K562 (cell line): ENCODE measurements at regions not wholly inside any gene's neighbourhood (a gene's known extent, or its start where the extent isn't known, plus 50 kb on each side); places are given as distances from the start of the nearest gene placed in this dataset.

ENCODE experiments used
- ATAC-seq: fragments of 200-7000 bp; cut with Tn5 transposase; 3 replicates; pipeline ENCODE4 v1.9.1; 2020; ENCODE audit warnings: moderate library complexity
- BruUV-seq: library from RNA; stranded (reverse); fragments of 400-500 nt; replicated peaks from 2 replicates; lab custom pipeline; 2021; lab: Mats Ljungman, UMichigan
- CTCF ChIA-PET: fragments of 300-600 bp; formaldehyde crosslinking; extraction: SDS; loops from one replicate; lab custom pipeline; 2021; ENCODE audit warnings: low intra/inter-chr PET ratio; lab: Yijun Ruan, JAX
- POLR2A ChIA-PET: fragments of 300-600, 350-650 bp; sonication (Branson Sonifier 250); formaldehyde crosslinking; extraction: SDS; loops from one replicate; lab custom pipeline; 2021; ENCODE audit warnings: antibody characterized with exemption, inconsistent platforms; lab: Yijun Ruan, JAX
- DNase-seq, 4 experiments: peaks; one replicate each; pipeline versions ENCODE4 v3.0.0 to v3.0.0-alpha.2; 2011 to 2018; ENCODE audit warnings: low spot score in 3 of 4, mixed read lengths in 3 of 4; ENCODE audit errors: extremely low read depth in 1 of 4
- FAIRE-seq: peaks from 2 replicates; lab custom pipeline; 2011; peaks lifted over from hg19 to GRCh38; lab: Jason Lieb, UNC
- H2AFZ ChIP-seq: 2 replicates; pipeline ENCODE4 v1.6.0; 2011; ENCODE audit warnings: low read depth, low read length, control low read depth, inconsistent platforms
- H3K27ac ChIP-seq: fragments of 200-600 bp; 3 replicates; pipeline ENCODE4 v1.8.0; 2011; ENCODE audit warnings: low read depth, mild to moderate bottlenecking, control low read depth, inconsistent platforms, low read length, moderate library complexity, mixed read lengths; ENCODE audit errors: extremely low read depth
- H3K27me3 ChIP-seq, 2 experiments: fragments of 300-600 bp in 1 of 2; 2 replicates in 1 of 2; 3 replicates in 1 of 2; pipeline versions ENCODE4 v1.6.0 to v1.8.0; 2011; ENCODE audit warnings: inconsistent platforms in 2 of 2, low read length in 2 of 2, mild to moderate bottlenecking in 1 of 2, mixed read lengths in 1 of 2, moderate library complexity in 1 of 2; ENCODE audit not compliant: control insufficient read depth in 2 of 2, insufficient read depth in 2 of 2
- H3K36me3 ChIP-seq: fragments of 300-600 bp; 3 replicates; pipeline ENCODE4 v1.8.0; 2011; ENCODE audit warnings: mild to moderate bottlenecking, low read length, inconsistent platforms; ENCODE audit not compliant: control insufficient read depth, insufficient read depth
- H3K4me1 ChIP-seq, 2 experiments: fragments of 200-600 bp in 1 of 2; replicated peaks in 1 of 2; 2 replicates in 1 of 2; 3 replicates in 1 of 2; pipeline versions ENCODE4 v1.5.1 to v1.8.0; 2011; ENCODE audit warnings: inconsistent platforms in 2 of 2, low read length in 2 of 2, mild to moderate bottlenecking in 1 of 2, mixed read lengths in 1 of 2, moderate library complexity in 1 of 2; ENCODE audit not compliant: control insufficient read depth in 2 of 2, insufficient read depth in 2 of 2
- H3K4me2 ChIP-seq: 2 replicates; pipeline ENCODE4 v1.6.1; 2011; ENCODE audit warnings: low read length, control low read depth, inconsistent platforms, mixed read lengths; ENCODE audit not compliant: insufficient read depth
- H3K4me3 ChIP-seq: fragments of 200-600 bp; sonication (generic), shearing (Covaris generic); 2 replicates; pipeline ENCODE4 v1.5.1; 2016; ENCODE audit warnings: control low read depth, inconsistent platforms
- H3K79me2 ChIP-seq: fragments of 200-600 bp; 3 replicates; pipeline ENCODE4 v1.8.0; 2011; ENCODE audit warnings: low read length, inconsistent platforms; ENCODE audit not compliant: control insufficient read depth, insufficient read depth
- H3K9ac ChIP-seq, 2 experiments: 2 replicates each; pipeline versions ENCODE4 v1.6.0 to v1.6.1; 2011; ENCODE audit warnings: low read depth in 2 of 2, low read length in 2 of 2, control low read depth in 1 of 2, inconsistent platforms in 1 of 2, mild to moderate bottlenecking in 1 of 2, mixed read lengths in 1 of 2; ENCODE audit not compliant: insufficient read depth in 1 of 2
- H3K9me1 ChIP-seq: one replicate; pipeline ENCODE4 v1.6.0; 2011; ENCODE audit warnings: inconsistent platforms, mild to moderate bottlenecking, low read length, moderate library complexity; ENCODE audit not compliant: control insufficient read depth, insufficient read depth
- H3K9me3 ChIP-seq: replicated peaks from 2 replicates; pipeline ENCODE4 v1.5.1; 2011; ENCODE audit warnings: low read depth, low read length, inconsistent platforms; ENCODE audit not compliant: control insufficient read depth, insufficient read depth
- H4K20me1 ChIP-seq: replicated peaks from 2 replicates; pipeline ENCODE4 v1.6.1; 2011; ENCODE audit warnings: low read length, inconsistent platforms, mixed read lengths; ENCODE audit not compliant: control insufficient read depth, insufficient read depth
- LARP7 ChIP-seq: fragments of 450-650 bp; IDR thresholded peaks from 2 replicates; pipeline ENCODE4 v1.6.1; 2016
- MAZ ChIP-seq, 2 experiments: fragments of 450-650 bp in 1 of 2; sonication (generic) in 1 of 2; formaldehyde crosslinking; IDR thresholded peaks in 1 of 2; conservative IDR thresholded peaks in 1 of 2; 2 replicates each; pipeline versions ENCODE4 v1.4.0 to v1.5.0; 2020; ENCODE audit warnings: mild to moderate bottlenecking in 1 of 2, missing genetic modification reagents in 1 of 2
- MYC ChIP-seq, 2 experiments: fragments of 250-450 bp in 1 of 2; sonication (Bioruptor Pico) in 1 of 2; IDR thresholded peaks; 2 replicates each; pipeline versions ENCODE4 v1.5.1 to v1.6.1; 2012 to 2021; ENCODE audit warnings: low read depth in 2 of 2, borderline replicate concordance in 1 of 2, improper control_type of control experiment in 1 of 2, low read length in 1 of 2, mild to moderate bottlenecking in 1 of 2, moderate library complexity in 1 of 2
- TEAD1 ChIP-seq, 2 experiments: fragments of 450-650 bp in 1 of 2; sonication (generic) in 1 of 2; formaldehyde crosslinking; IDR thresholded peaks; 2 replicates each; pipeline versions ENCODE4 v1.4.0 to v1.8.0; 2020 to 2022; ENCODE audit warnings: mild to moderate bottlenecking in 2 of 2, missing genetic modification reagents in 1 of 2
- ZNF263 ChIP-seq: sonication (generic); formaldehyde crosslinking; IDR thresholded peaks from 2 replicates; pipeline ENCODE4 v1.8.0; 2022; ENCODE audit warnings: mild to moderate bottlenecking, missing genetic modification reagents, borderline replicate concordance
- WGBS: fragments of 100-300 bp; shearing (Covaris generic); methylation state at CpG from one replicate; pipeline ENCODE4 v1.1.6; 2016; ENCODE audit warnings: low coverage, mixed read lengths; ENCODE audit not compliant: insufficient coverage; ENCODE audit errors: missing lambda C conversion rate; 5-methylcytosine and 5-hydroxymethylcytosine counted together
- in situ Hi-C: fragments of 300-500 bp; cut with MboI; formaldehyde crosslinking; loops from 4 replicates; pipeline ENCODE4 v1.15.0; 2018; ENCODE audit warnings: inconsistent platforms, mixed read lengths
- intact Hi-C: fragments of 100-400 bp; cut with micrococcal nuclease; formaldehyde crosslinking; loops from 2 replicates; pipeline ENCODE4 v1.14.2; 2022

- peaks cover 3 to 9% of the 10 kb centered on the region in 2 experiments; a peak in 2 of 5 replicates for H3K27me3 ChIP-seq
- POLR2A ChIA-PET: no interaction called here
- intact Hi-C loops (no loop called here), in situ Hi-C loops (no loop called here)
- H3K9me1 ChIP-seq: no peaks in the 10 kb centered on the region
- no peak overlapping the region for H3K4me2 ChIP-seq
- FAIRE-seq: no peak
- DNase-seq: no peak
- no peak overlapping the region for H3K27ac ChIP-seq
- no peaks in the 10 kb centered on the region for H3K79me2 ChIP-seq
- H4K20me1 ChIP-seq: no peaks in the 10 kb centered on the region
- no peak overlapping the region for H2AFZ ChIP-seq
- peaks cover 3 to 9% of the 10 kb centered on the region in 2 experiments; a peak in 3 of 5 replicates for H3K4me1 ChIP-seq
- H3K9me3 ChIP-seq: no peaks in the 10 kb centered on the region
- BruUV-seq: no TSS peak
- no peaks in the 10 kb centered on the region for H3K36me3 ChIP-seq
- H3K9ac ChIP-seq: no peak overlapping the region
- no peak overlapping the region for H3K4me3 ChIP-seq
- 9% methylated on average over 7 of the region's 7 CpGs for WGBS
- TF ChIP-seq ZNF263 (CRISPR knock-in tag) (no peak), MYC (IDR thresholded peaks at IDR 0.05; ENCODE audit: low read depth, low read length) (no peak), MYC (CRISPR knock-in tag; IDR thresholded peaks at IDR 0.05; ENCODE audit: borderline replicate concordance, low read depth) (no peak), LARP7 (no peak), TEAD1 (CRISPR knock-in tag; IDR thresholded peaks at IDR 0.05) (no peak), MAZ (CRISPR knock-in tag; conservative IDR thresholded peaks at IDR 0.05 in 1 of 2, IDR thresholded peaks at IDR 0.05 in 1 of 2) (no peak)
- TF ChIP-seq, all 486 proteins: peak for 0
- ATAC-seq: no peak
- CTCF ChIA-PET: no interaction called here
Measured at GRCh38 chr4:27085396-27085795, 224.8 kb downstream of the STIM2 start.
